ENCODE measurements at regions not wholly inside any gene's neighbourhood (a gene's known extent, or its start where the extent isn't known, plus 50 kb on each side); places are given as distances from the start of the nearest gene placed in this dataset.

DNA sequence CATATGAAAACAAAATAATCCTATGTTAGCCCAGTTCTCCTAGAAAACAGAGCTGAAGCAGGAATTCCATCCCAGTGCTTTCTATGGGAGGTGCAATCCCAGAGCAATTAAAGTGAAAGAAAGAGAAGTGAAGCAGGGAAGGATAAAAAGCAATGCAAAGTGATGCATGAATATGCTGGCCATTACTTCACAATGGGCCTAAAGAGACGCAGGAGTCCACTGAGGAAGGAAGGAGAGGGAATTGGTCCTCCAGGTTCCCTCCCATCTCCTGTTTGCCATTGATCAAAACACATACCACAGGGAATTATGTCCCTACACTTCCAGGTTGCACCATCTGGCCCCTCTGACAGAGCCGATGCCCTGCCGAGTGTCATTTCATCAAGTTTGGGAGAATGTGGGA, 392.2 kb upstream of the NFE2L3 start:
- TF ChIP-seq, protein P1, sequence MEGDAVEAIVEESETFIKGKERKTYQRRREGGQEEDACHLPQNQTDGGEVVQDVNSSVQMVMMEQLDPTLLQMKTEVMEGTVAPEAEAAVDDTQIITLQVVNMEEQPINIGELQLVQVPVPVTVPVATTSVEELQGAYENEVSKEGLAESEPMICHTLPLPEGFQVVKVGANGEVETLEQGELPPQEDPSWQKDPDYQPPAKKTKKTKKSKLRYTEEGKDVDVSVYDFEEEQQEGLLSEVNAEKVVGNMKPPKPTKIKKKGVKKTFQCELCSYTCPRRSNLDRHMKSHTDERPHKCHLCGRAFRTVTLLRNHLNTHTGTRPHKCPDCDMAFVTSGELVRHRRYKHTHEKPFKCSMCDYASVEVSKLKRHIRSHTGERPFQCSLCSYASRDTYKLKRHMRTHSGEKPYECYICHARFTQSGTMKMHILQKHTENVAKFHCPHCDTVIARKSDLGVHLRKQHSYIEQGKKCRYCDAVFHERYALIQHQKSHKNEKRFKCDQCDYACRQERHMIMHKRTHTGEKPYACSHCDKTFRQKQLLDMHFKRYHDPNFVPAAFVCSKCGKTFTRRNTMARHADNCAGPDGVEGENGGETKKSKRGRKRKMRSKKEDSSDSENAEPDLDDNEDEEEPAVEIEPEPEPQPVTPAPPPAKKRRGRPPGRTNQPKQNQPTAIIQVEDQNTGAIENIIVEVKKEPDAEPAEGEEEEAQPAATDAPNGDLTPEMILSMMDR (IDR thresholded peaks at IDR 0.05; ENCODE audit: insufficient read depth, low read depth, low read length), result no peak
- TF ChIP-seq EZH2 (IDR thresholded peaks at IDR 0.05; ENCODE audit: insufficient read depth, low read length), result no peak

Measured in astrocyte (in vitro differentiated cells and primary cell).